Naive thymus-derived CD8-positive, alpha-beta T cell (primary cell): ENCODE measurements at regions not wholly inside any gene's neighbourhood (a gene's known extent, or its start where the extent isn't known, plus 50 kb on each side); places are given as distances from the start of the nearest gene placed in this dataset.
"Not testable (repeated sequence)": the region's sequence is repeated elsewhere in the genome, so short reads cannot be mapped to it uniquely, and the experiment has no call there.

Experiments
- ATAC-seq, 2 donors: fragments of 150-1000 bp; cut with Tn5 transposase in 1 of 2; sonication (Bioruptor Pico), chemical (Tn5 transposase) in 1 of 2; 1 replicate in 1 of 2; 2 replicates in 1 of 2; pipeline ENCODE4 v1.10.0; 2021; ENCODE audit warnings: mild to moderate bottlenecking in 2 of 2, moderate library complexity in 2 of 2
- POLR2A ChIA-PET: fragments of 350-600 bp; sonication (Branson Sonifier 250); formaldehyde crosslinking; loops from one replicate; lab custom pipeline; 2021; ENCODE audit warnings: antibody characterized with exemption; lab: Charles Lee
- DNase-seq, 10 donors: peaks; one replicate each; pipeline versions ENCODE4 v3.0.0 to v3.0.0-alpha.2; 2020 to 2022
- H3K27ac Mint-ChIP-seq, 10 donors: one replicate each; pipeline ENCODE4 v1.8.0; 2020 to 2022; ENCODE audit warnings: mild to moderate bottlenecking in 10 of 10, mixed read lengths in 10 of 10, moderate library complexity in 4 of 10, inconsistent platforms in 1 of 10
- H3K27me3 Mint-ChIP-seq, 5 donors: one replicate each; pipeline ENCODE4 v1.8.0; 2021 to 2022; ENCODE audit warnings: mixed read lengths in 5 of 5
- H3K36me3 Mint-ChIP-seq, 3 donors: one replicate each; pipeline ENCODE4 v1.8.0; 2020 to 2022; ENCODE audit warnings: mixed read lengths in 3 of 3, mild to moderate bottlenecking in 2 of 3, inconsistent platforms in 1 of 3
- H3K4me1 Mint-ChIP-seq, 4 donors: one replicate each; pipeline ENCODE4 v1.8.0; 2021 to 2022; ENCODE audit warnings: mixed read lengths in 4 of 4
- H3K4me3 Mint-ChIP-seq, 10 donors: one replicate each; pipeline ENCODE4 v1.8.0; 2020 to 2022; ENCODE audit warnings: mild to moderate bottlenecking in 10 of 10, mixed read lengths in 10 of 10, moderate library complexity in 6 of 10, inconsistent platforms in 1 of 10
- H3K9me3 Mint-ChIP-seq, 9 donors: one replicate each; pipeline ENCODE4 v1.8.0; 2020 to 2022; ENCODE audit warnings: mixed read lengths in 9 of 9, mild to moderate bottlenecking in 3 of 9, inconsistent platforms in 1 of 9, moderate library complexity in 1 of 9

- POLR2A ChIA-PET, result interaction anchor here (0.5 kb wide), 1 partner anchor 54 kb away, joined by 4 read pairs; no protein-coding TSS in a partner anchor
Measured at GRCh38 chr6:139998478-139998877, 624.0 kb upstream of the CITED2 start.

GRCh38 chr6:139996253-139996834 is 621.9 kb upstream of the CITED2 start:
- POLR2A ChIA-PET, result no interaction called here
- DNase-seq (no peak), ATAC-seq (no peak)
- Mint-ChIP-seq H3K36me3 (peaks cover 0 to 6% (median 0%) of the 10 kb centered on the region in 3 donors), H3K9me3 (peaks cover 0 to 5% (median 0%) of the 10 kb centered on the region in 9 donors), H3K27ac (no peak overlapping the region), H3K4me1 (no peaks in the 10 kb centered on the region), H3K4me3 (no peak overlapping the region), H3K27me3 (no peaks in the 10 kb centered on the region)

More at GRCh38 chr6:139998478-139998877, 624.0 kb upstream of the CITED2 start:
- H3K27me3 Mint-ChIP-seq, ATAC-seq, DNase-seq, H3K4me1 Mint-ChIP-seq, H3K27ac Mint-ChIP-seq, H3K36me3 Mint-ChIP-seq, H3K4me3 Mint-ChIP-seq, H3K9me3 Mint-ChIP-seq: not testable (repeated sequence)

- POLR2A ChIA-PET, result no interaction called here
- DNase-seq (no peak), ATAC-seq (no peak)
- Mint-ChIP-seq H3K27me3 (no peaks in the 10 kb centered on the region), H3K36me3 (peaks cover 0 to 6% (median 0%) of the 10 kb centered on the region in 3 donors), H3K4me3 (no peak overlapping the region), H3K4me1 (no peaks in the 10 kb centered on the region), H3K27ac (no peak overlapping the region), H3K9me3 (peaks cover 0 to 5% (median 0%) of the 10 kb centered on the region in 9 donors)
Measured at GRCh38 chr6:139994998-139995397, 620.5 kb upstream of the CITED2 start.

GRCh38 chr6:139990856-139991465 is 616.5 kb upstream of the CITED2 start:
- H3K27ac Mint-ChIP-seq, result no peak overlapping the region
- peaks cover 0 to 6% (median 0%) of the 10 kb centered on the region in 3 donors for H3K36me3 Mint-ChIP-seq
- peaks cover 0 to 5% (median 0%) of the 10 kb centered on the region in 9 donors for H3K9me3 Mint-ChIP-seq
- POLR2A ChIA-PET, result no interaction called here
- no peaks in the 10 kb centered on the region for H3K27me3 Mint-ChIP-seq
- ATAC-seq, result no peak
- no peaks in the 10 kb centered on the region for H3K4me1 Mint-ChIP-seq
- no peak overlapping the region for H3K4me3 Mint-ChIP-seq
- no peak for DNase-seq

- H3K4me1 Mint-ChIP-seq, result no peaks in the 10 kb centered on the region
- peaks cover 0 to 5% (median 2%) of the 10 kb centered on the region in 5 donors for H3K27me3 Mint-ChIP-seq
- no peak overlapping the region for H3K4me3 Mint-ChIP-seq
- POLR2A ChIA-PET, result no interaction called here
- peaks cover 0 to 5% (median 0%) of the 10 kb centered on the region in 9 donors for H3K9me3 Mint-ChIP-seq
- peaks cover 0 to 6% (median 0%) of the 10 kb centered on the region in 3 donors for H3K36me3 Mint-ChIP-seq
- H3K27ac Mint-ChIP-seq, result peak overlapping the region in 1 of 10 donors; percentile 50
- no peak for DNase-seq
- no peak for ATAC-seq
Measured at GRCh38 chr6:139990026-139990686, 615.7 kb upstream of the CITED2 start.

- peaks cover 0 to 6% (median 5%) of the 10 kb centered on the region in 5 donors for H3K27me3 Mint-ChIP-seq
- peaks cover 0 to 5% (median 0%) of the 10 kb centered on the region in 3 donors for H3K36me3 Mint-ChIP-seq
- no peak overlapping the region for H3K4me3 Mint-ChIP-seq
- ATAC-seq (no peak), DNase-seq (no peak)
- H3K4me1 Mint-ChIP-seq, result no peaks in the 10 kb centered on the region
- POLR2A ChIA-PET, result no interaction called here
- H3K27ac Mint-ChIP-seq, result no peak overlapping the region
- H3K9me3 Mint-ChIP-seq, result peaks cover 0 to 3% (median 0%) of the 10 kb centered on the region in 9 donors
Measured at GRCh38 chr6:139988685-139989084, 614.2 kb upstream of the CITED2 start.

- Mint-ChIP-seq H3K36me3 (no peaks in the 10 kb centered on the region), H3K4me1 (peaks cover 0 to 2% (median under 1%) of the 10 kb centered on the region in 4 donors), H3K27me3 (peaks cover 0 to 6% (median 5%) of the 10 kb centered on the region in 5 donors), H3K9me3 (no peaks in the 10 kb centered on the region), H3K27ac (no peak overlapping the region), H3K4me3 (no peak overlapping the region)
- no peak for DNase-seq
- ATAC-seq, result no peak
- POLR2A ChIA-PET, result no interaction called here
Measured at GRCh38 chr6:139987091-139987490, 612.6 kb upstream of the CITED2 start.

GRCh38 chr6:139985236-139985815 is 610.9 kb upstream of the CITED2 start:
- no peak for DNase-seq
- H3K4me1 Mint-ChIP-seq, result peaks cover 3 to 12% (median 5%) of the 10 kb centered on the region in 4 donors
- POLR2A ChIA-PET, result no interaction called here
- H3K27ac Mint-ChIP-seq, result no peak overlapping the region
- no peak for ATAC-seq
- H3K27me3 Mint-ChIP-seq, result peaks cover 0 to 6% (median 5%) of the 10 kb centered on the region in 5 donors
- no peaks in the 10 kb centered on the region for H3K36me3 Mint-ChIP-seq
- no peak overlapping the region for H3K4me3 Mint-ChIP-seq
- H3K9me3 Mint-ChIP-seq, result no peaks in the 10 kb centered on the region

GRCh38 chr6:139984317-139984716 is 609.9 kb upstream of the CITED2 start:
- POLR2A ChIA-PET, result no interaction called here
- H3K27me3 Mint-ChIP-seq, result peaks cover 0 to 6% (median 5%) of the 10 kb centered on the region in 5 donors
- no peaks in the 10 kb centered on the region for H3K36me3 Mint-ChIP-seq
- H3K4me1 Mint-ChIP-seq, result peaks cover 3 to 12% (median 5%) of the 10 kb centered on the region in 4 donors
- DNase-seq (no peak), ATAC-seq (no peak)
- H3K9me3 Mint-ChIP-seq, result no peaks in the 10 kb centered on the region
- no peak overlapping the region for H3K4me3 Mint-ChIP-seq
- H3K27ac Mint-ChIP-seq, result no peak overlapping the region

GRCh38 chr6:139983555-139984276 is 609.3 kb upstream of the CITED2 start:
- H3K4me3 Mint-ChIP-seq, result no peak overlapping the region
- no peak overlapping the region for H3K27ac Mint-ChIP-seq
- ATAC-seq (no peak), DNase-seq (no peak)
- peaks cover 3 to 12% (median 5%) of the 10 kb centered on the region in 4 donors for H3K4me1 Mint-ChIP-seq
- H3K9me3 Mint-ChIP-seq, result no peaks in the 10 kb centered on the region
- H3K27me3 Mint-ChIP-seq, result peaks cover 0 to 6% (median 5%) of the 10 kb centered on the region in 5 donors
- POLR2A ChIA-PET, result no interaction called here
- H3K36me3 Mint-ChIP-seq, result no peaks in the 10 kb centered on the region

GRCh38 chr6:139982652-139983295 is 608.3 kb upstream of the CITED2 start:
- Mint-ChIP-seq H3K4me1 (peaks cover 3 to 12% (median 5%) of the 10 kb centered on the region in 4 donors), H3K27ac (no peak overlapping the region), H3K36me3 (no peaks in the 10 kb centered on the region), H3K27me3 (peaks cover 0 to 8% (median 5%) of the 10 kb centered on the region in 5 donors), H3K9me3 (no peaks in the 10 kb centered on the region), H3K4me3 (no peak overlapping the region)
- POLR2A ChIA-PET, result no interaction called here
- DNase-seq, result no peak
- ATAC-seq, result no peak

GRCh38 chr6:139982195-139982594 is 607.7 kb upstream of the CITED2 start:
- Mint-ChIP-seq H3K27me3 (peaks cover 0 to 10% (median 5%) of the 10 kb centered on the region in 5 donors), H3K9me3 (no peaks in the 10 kb centered on the region), H3K4me1 (peaks cover 3 to 12% (median 5%) of the 10 kb centered on the region in 4 donors), H3K4me3 (no peak overlapping the region), H3K27ac (peak overlapping the region in 2 of 10 donors; percentile 41 to 72), H3K36me3 (no peaks in the 10 kb centered on the region)
- DNase-seq (no peak), ATAC-seq (no peak)
- POLR2A ChIA-PET, result no interaction called here
